Heart right ventricle (tissue), 16 donors: ENCODE measurements at regions not wholly inside any gene's neighbourhood (a gene's known extent, or its start where the extent isn't known, plus 50 kb on each side); places are given as distances from the start of the nearest gene placed in this dataset.

Source experiments
- ATAC-seq, 8 donors: fragments of 200-7000 bp; cut with Tn5 transposase; one replicate each; pipeline ENCODE4 v1.9.1; 2020; ENCODE audit warnings: mild to moderate bottlenecking in 8 of 8, moderate library complexity in 8 of 8, moderate number of reproducible peaks in 1 of 8
- DNase-seq, 2 donors: peaks; one replicate each; pipeline ENCODE4 v3.0.0-alpha.2; 2020
- H3K27ac ChIP-seq, 10 donors: fragments of 200-600 bp; sonication (generic) in 2 of 10; one replicate each; pipeline versions ENCODE4 v1.5.0 to v1.8.0; 2020 to 2022; ENCODE audit warnings: mild to moderate bottlenecking in 3 of 10
- H3K27me3 ChIP-seq, 7 donors: fragments of 200-600 bp; one replicate each; pipeline ENCODE4 v1.8.0; 2021 to 2022; ENCODE audit warnings: mild to moderate bottlenecking in 2 of 7
- H3K36me3 ChIP-seq, 9 donors: fragments of 200-600 bp; sonication (generic) in 1 of 9; one replicate each; pipeline versions ENCODE4 v1.5.0 to v1.8.0; 2020 to 2022; ENCODE audit warnings: mild to moderate bottlenecking in 2 of 9
- H3K4me1 ChIP-seq, 9 donors: fragments of 200-600 bp; sonication (generic) in 1 of 9; one replicate each; pipeline versions ENCODE4 v1.5.0 to v1.8.0; 2020 to 2022; ENCODE audit warnings: mild to moderate bottlenecking in 4 of 9
- H3K4me3 ChIP-seq, 10 donors: fragments of 200-600 bp; sonication (generic) in 2 of 10; one replicate each; pipeline versions ENCODE4 v1.5.0 to v1.8.0; 2020 to 2022; ENCODE audit warnings: mild to moderate bottlenecking in 7 of 10, moderate library complexity in 2 of 10
- H3K9me3 ChIP-seq, 11 donors: fragments of 200-600 bp in 10 of 11; sonication (generic) in 2 of 11; one replicate each; pipeline versions ENCODE4 v1.5.0 to v1.8.0; 2013 to 2022; ENCODE audit warnings: mild to moderate bottlenecking in 2 of 11, control low read depth in 1 of 11, moderate library complexity in 1 of 11
- CTCF ChIP-seq, 9 donors: fragments of 200-600 bp; sonication (generic) in 2 of 9; IDR thresholded peaks; one replicate each; pipeline versions ENCODE4 v1.5.0 to v1.8.0; 2021 to 2022; ENCODE audit warnings: antibody characterized with exemption in 9 of 9, mild to moderate bottlenecking in 5 of 9, moderate library complexity in 1 of 9
- WGBS, 2 donors: extraction: QIAGEN DNeasy Blood & Tissue Kit; methylation state at CpG; one replicate each; pipeline ENCODE4 v1.1.7; 2013; ENCODE audit warnings: inconsistent platforms in 1 of 2; 5-methylcytosine and 5-hydroxymethylcytosine counted together
- intact Hi-C, 10 donors: fragments of 100-400 bp; cut with DNase I; formaldehyde crosslinking; loops; one replicate each; pipeline versions ENCODE4 v1.11.1 to v1.14.2; 2022
- donor health status: Arrhythmogenic right ventricular cardiomyopathy.
- donor health status: ischemic (EF 13 %, LVEDD 7.1; RV severe dilation, severe dysfunction).
- donor health status: healthy with polysubstance abuse.
- donor health status: DM: no; HTN: yes; CAD: no.
- donor health status: DM: no; HTN: no; CAD: no.
- donor health status: ischemic (EF 25% LVEDD 6.9; RV normal size, moderate dysfunction).
- donor health status: ischemic (EF 25% LVEDD 5.7; RV mildly dilated, moderate dysfunction).
- donor health status: healthy.
- donor health status: DM: yes; HTN: yes; CAD: no.
- donor health status: Ischemic cardiomyopathy.
- donor health status: ischemic (EF 35%, LVEDD 5.7; RV mildly dilated, moderate dysfunction).
- donor health status: nonischemic (EF 11% LVEDD 7.7; RV severe dilation, severe dysfunction).
- donor health status: DM: yes; HTN: yes; CAD: no.
- donor health status: PGD.
- donor health status: ischemic (EF 29% LVEDD 5.4; RV normal size, mild dysfunction).
- donor health status: nonischemic (EF 23%, LVEDD 6.1; RV moderate dilation, normal function).

GRCh38 chr6:147023148-147023547, 181.1 kb upstream of the STXBP5 start:
- no peaks in the 10 kb centered on the region for H3K27me3 ChIP-seq
- intact Hi-C loops, result no loop called here
- H3K4me3 ChIP-seq, result no peak overlapping the region
- no peak overlapping the region for H3K27ac ChIP-seq
- no peaks in the 10 kb centered on the region for H3K36me3 ChIP-seq
- ATAC-seq, result no peak
- no peak for TF ChIP-seq CTCF (IDR thresholded peaks at IDR 0.05)
- no peaks in the 10 kb centered on the region for H3K4me1 ChIP-seq
- no peaks in the 10 kb centered on the region for H3K9me3 ChIP-seq
- no peak for DNase-seq

- no peak for ATAC-seq
- WGBS, 2 donors, result 57 to 59% methylated on average over 3 of the region's 3 CpGs
Observed at GRCh38 chr6:147023581-147023980, 180.6 kb upstream of the STXBP5 start.

GRCh38 chr6:147029923-147030322, 174.3 kb upstream of the STXBP5 start:
- WGBS, 2 donors, result 82 to 89% methylated on average over 1 of the region's 1 CpG
- no peak for TF ChIP-seq CTCF (IDR thresholded peaks at IDR 0.05)

More at GRCh38 chr6:147023581-147023980, 180.6 kb upstream of the STXBP5 start:
- DNase-seq, result no peak
- TF ChIP-seq CTCF (IDR thresholded peaks at IDR 0.05), result no peak
- Histone ChIP-seq H3K27ac (no peak overlapping the region), H3K9me3 (no peaks in the 10 kb centered on the region), H3K4me3 (no peak overlapping the region), H3K4me1 (no peaks in the 10 kb centered on the region), H3K36me3 (no peaks in the 10 kb centered on the region), H3K27me3 (no peaks in the 10 kb centered on the region)
- intact Hi-C loops, result no loop called here

GRCh38 chr6:147033267-147033666, 170.9 kb upstream of the STXBP5 start:
- WGBS, 2 donors, result 77 to 84% methylated on average over 2 of the region's 2 CpGs
- H3K4me3 ChIP-seq, result no peak overlapping the region
- no peaks in the 10 kb centered on the region for H3K27me3 ChIP-seq

More at GRCh38 chr6:147029923-147030322, 174.3 kb upstream of the STXBP5 start:
- Histone ChIP-seq H3K27ac (no peak overlapping the region), H3K9me3 (no peaks in the 10 kb centered on the region), H3K27me3 (no peaks in the 10 kb centered on the region), H3K36me3 (no peaks in the 10 kb centered on the region), H3K4me1 (no peaks in the 10 kb centered on the region), H3K4me3 (no peak overlapping the region)
- intact Hi-C loops, result loop anchor here in 1 of 10 donors (2.0 kb wide), 1 partner anchor 29 kb away; no protein-coding TSS in a partner anchor
- ATAC-seq (no peak), DNase-seq (no peak)

More at GRCh38 chr6:147033267-147033666, 170.9 kb upstream of the STXBP5 start:
- intact Hi-C loops, result no loop called here
- H3K27ac ChIP-seq, result no peak overlapping the region
- no peak for TF ChIP-seq CTCF (IDR thresholded peaks at IDR 0.05)
- no peaks in the 10 kb centered on the region for H3K4me1 ChIP-seq
- H3K9me3 ChIP-seq, result no peaks in the 10 kb centered on the region
- ATAC-seq, result no peak
- no peak for DNase-seq
- no peaks in the 10 kb centered on the region for H3K36me3 ChIP-seq
